Type B pancreatic cell (in vitro differentiated cells): ENCODE measurements at regions not wholly inside any gene's neighbourhood (a gene's known extent, or its start where the extent isn't known, plus 50 kb on each side); places are given as distances from the start of the nearest gene placed in this dataset.

Experiments
- DNase-seq: peaks from one replicate; pipeline ENCODE4 v3.0.0; 2021; ENCODE audit warnings: mixed read lengths; ENCODE audit not compliant: unreplicated experiment; ENCODE audit errors: extremely low spot score
- H3K27ac Mint-ChIP-seq: 2 replicates; pipeline ENCODE4 v1.8.0; 2021; ENCODE audit warnings: mild to moderate bottlenecking, mixed read lengths
- H3K27me3 Mint-ChIP-seq: 2 replicates; pipeline ENCODE4 v1.8.0; 2021; ENCODE audit warnings: mixed read lengths
- H3K36me3 Mint-ChIP-seq: 2 replicates; pipeline ENCODE4 v1.8.0; 2021; ENCODE audit warnings: mixed read lengths
- H3K4me1 Mint-ChIP-seq: one replicate; pipeline ENCODE4 v1.8.0; 2021; ENCODE audit warnings: mixed read lengths; ENCODE audit not compliant: unreplicated experiment
- H3K4me3 Mint-ChIP-seq: 2 replicates; pipeline ENCODE4 v1.8.0; 2021; ENCODE audit warnings: mild to moderate bottlenecking, mixed read lengths
- H3K9me3 Mint-ChIP-seq: 2 replicates; pipeline ENCODE4 v1.8.0; 2021; ENCODE audit warnings: mixed read lengths
- TF ChIP-seq, protein P1 (sequence below): fragments of 200-600 bp; sonication (generic); conservative IDR thresholded peaks from 2 replicates; pipeline ENCODE4 v1.5.0; 2021; ENCODE audit warnings: antibody characterized with exemption, mild to moderate bottlenecking

DNA sequence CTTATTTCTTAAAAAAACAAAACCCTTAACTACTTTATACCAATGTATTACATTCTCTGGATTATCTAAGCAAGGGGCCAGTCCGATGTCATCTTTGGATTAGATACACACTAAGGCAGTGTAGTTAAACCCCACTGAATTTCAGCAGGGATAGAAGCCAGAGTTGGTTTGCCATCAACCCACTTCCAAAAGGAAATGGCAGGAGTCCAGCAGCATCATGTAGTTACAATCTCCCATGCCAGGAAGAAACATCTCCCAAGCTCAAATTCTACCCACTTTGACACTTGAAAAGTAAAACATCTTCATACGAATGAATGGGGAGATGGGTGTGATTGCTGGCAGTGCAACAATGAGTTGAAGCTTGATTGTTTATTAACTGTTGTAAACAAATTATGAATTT lies 203.5 kb upstream of the PLXNC1 start:
- TF ChIP-seq, protein P1, sequence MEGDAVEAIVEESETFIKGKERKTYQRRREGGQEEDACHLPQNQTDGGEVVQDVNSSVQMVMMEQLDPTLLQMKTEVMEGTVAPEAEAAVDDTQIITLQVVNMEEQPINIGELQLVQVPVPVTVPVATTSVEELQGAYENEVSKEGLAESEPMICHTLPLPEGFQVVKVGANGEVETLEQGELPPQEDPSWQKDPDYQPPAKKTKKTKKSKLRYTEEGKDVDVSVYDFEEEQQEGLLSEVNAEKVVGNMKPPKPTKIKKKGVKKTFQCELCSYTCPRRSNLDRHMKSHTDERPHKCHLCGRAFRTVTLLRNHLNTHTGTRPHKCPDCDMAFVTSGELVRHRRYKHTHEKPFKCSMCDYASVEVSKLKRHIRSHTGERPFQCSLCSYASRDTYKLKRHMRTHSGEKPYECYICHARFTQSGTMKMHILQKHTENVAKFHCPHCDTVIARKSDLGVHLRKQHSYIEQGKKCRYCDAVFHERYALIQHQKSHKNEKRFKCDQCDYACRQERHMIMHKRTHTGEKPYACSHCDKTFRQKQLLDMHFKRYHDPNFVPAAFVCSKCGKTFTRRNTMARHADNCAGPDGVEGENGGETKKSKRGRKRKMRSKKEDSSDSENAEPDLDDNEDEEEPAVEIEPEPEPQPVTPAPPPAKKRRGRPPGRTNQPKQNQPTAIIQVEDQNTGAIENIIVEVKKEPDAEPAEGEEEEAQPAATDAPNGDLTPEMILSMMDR: no peak
- Mint-ChIP-seq H3K27me3 (no peaks in the 10 kb centered on the region), H3K27ac (no peak overlapping the region), H3K4me3 (no peak overlapping the region), H3K36me3 (no peaks in the 10 kb centered on the region), H3K9me3 (peaks cover 10% of the 10 kb centered on the region), H3K4me1 (no peaks in the 10 kb centered on the region)
- DNase-seq: no peak

DNA sequence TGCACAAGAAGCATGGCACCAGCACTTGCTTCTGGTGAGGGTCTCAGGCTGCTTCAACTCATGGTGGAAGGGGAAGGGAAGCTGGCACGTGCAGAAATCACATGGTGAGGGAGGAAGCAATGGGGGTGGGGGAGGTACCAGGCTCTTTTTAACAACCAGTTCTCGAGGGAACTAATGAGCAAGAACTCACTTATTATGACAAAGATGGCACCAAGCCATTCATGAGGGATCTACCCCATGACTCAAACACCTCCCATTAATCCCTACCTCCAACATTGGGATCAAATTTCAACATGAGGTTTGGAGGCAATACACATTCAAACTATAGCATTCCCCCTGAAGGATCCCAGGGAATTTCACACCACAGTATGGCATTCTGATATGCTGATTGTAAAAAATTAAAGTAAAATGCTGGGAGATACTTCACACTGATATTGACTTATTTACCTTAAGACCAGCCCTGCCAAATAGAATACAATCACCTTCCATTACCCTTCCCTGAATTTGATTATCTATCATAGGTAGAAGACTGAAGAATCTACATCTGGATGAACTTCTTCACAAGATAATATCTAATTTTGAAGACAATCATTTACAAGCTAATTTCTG lies 201.7 kb upstream of the PLXNC1 start:
- TF ChIP-seq, protein P1: no peak
- H3K27me3 Mint-ChIP-seq: no peaks in the 10 kb centered on the region
- H3K27ac Mint-ChIP-seq: no peak overlapping the region
- H3K4me3 Mint-ChIP-seq: no peak overlapping the region
- DNase-seq: no peak
- H3K9me3 Mint-ChIP-seq: peaks cover 11% of the 10 kb centered on the region
- no peaks in the 10 kb centered on the region for H3K4me1 Mint-ChIP-seq
- H3K36me3 Mint-ChIP-seq: no peaks in the 10 kb centered on the region

- Mint-ChIP-seq H3K36me3 (no peaks in the 10 kb centered on the region), H3K4me3 (no peak overlapping the region), H3K4me1 (no peaks in the 10 kb centered on the region), H3K9me3 (peaks cover 11% of the 10 kb centered on the region), H3K27ac (no peak overlapping the region), H3K27me3 (no peaks in the 10 kb centered on the region)
- TF ChIP-seq, protein P1: no peak
- no peak for DNase-seq
Observed at GRCh38 chr12:93947486-93947885, 200.9 kb upstream of the PLXNC1 start.

GRCh38 chr12:93950311-93950710 lies 198.1 kb upstream of the PLXNC1 start:
- Mint-ChIP-seq H3K36me3 (no peaks in the 10 kb centered on the region), H3K4me3 (no peak overlapping the region), H3K27me3 (peaks cover 3% of the 10 kb centered on the region), H3K27ac (no peak overlapping the region), H3K9me3 (peaks cover 11% of the 10 kb centered on the region), H3K4me1 (no peaks in the 10 kb centered on the region)
- TF ChIP-seq, protein P1: no peak
- DNase-seq: no peak

- no peak overlapping the region for H3K4me3 Mint-ChIP-seq
Observed at GRCh38 chr12:93954166-93955112, 193.9 kb upstream of the PLXNC1 start.

More at GRCh38 chr12:93954166-93955112, 193.9 kb upstream of the PLXNC1 start:
- Mint-ChIP-seq H3K27me3 (peaks cover 3% of the 10 kb centered on the region), H3K9me3 (peaks cover 5% of the 10 kb centered on the region), H3K36me3 (no peaks in the 10 kb centered on the region), H3K27ac (no peak overlapping the region), H3K4me1 (no peaks in the 10 kb centered on the region)
- no peak for DNase-seq
- TF ChIP-seq, protein P1: no peak
